Stimulated activated naive CD8-positive, alpha-beta T cell treated with anti-CD3 and anti-CD28 coated beads, Interleukin-15, amount 100 ng/mL, for 72 hours (primary cell): ENCODE measurements at regions not wholly inside any gene's neighbourhood (a gene's known extent, or its start where the extent isn't known, plus 50 kb on each side); places are given as distances from the start of the nearest gene placed in this dataset.

Experiments
- ATAC-seq: fragments of 150-1000 bp; cut with Tn5 transposase; 2 replicates; pipeline ENCODE4 v1.10.0; 2021; ENCODE audit warnings: mild to moderate bottlenecking, moderate library complexity
- DNase-seq, 2 donors: peaks; one replicate each; pipeline ENCODE4 v3.0.0; 2021 to 2022
- H3K27ac Mint-ChIP-seq, 2 donors: one replicate each; pipeline ENCODE4 v1.8.0; 2022; ENCODE audit warnings: mild to moderate bottlenecking in 2 of 2, mixed read lengths in 2 of 2, moderate library complexity in 2 of 2
- H3K27me3 Mint-ChIP-seq: one replicate; pipeline ENCODE4 v1.8.0; 2022; ENCODE audit warnings: mixed read lengths
- H3K4me1 Mint-ChIP-seq: one replicate; pipeline ENCODE4 v1.8.0; 2022; ENCODE audit warnings: mild to moderate bottlenecking, mixed read lengths
- H3K4me3 Mint-ChIP-seq, 2 donors: one replicate each; pipeline ENCODE4 v1.8.0; 2022; ENCODE audit warnings: mild to moderate bottlenecking in 2 of 2, mixed read lengths in 2 of 2, moderate library complexity in 1 of 2
- H3K9me3 Mint-ChIP-seq, 2 donors: one replicate each; pipeline ENCODE4 v1.8.0; 2022; ENCODE audit warnings: mixed read lengths in 2 of 2

DNA sequence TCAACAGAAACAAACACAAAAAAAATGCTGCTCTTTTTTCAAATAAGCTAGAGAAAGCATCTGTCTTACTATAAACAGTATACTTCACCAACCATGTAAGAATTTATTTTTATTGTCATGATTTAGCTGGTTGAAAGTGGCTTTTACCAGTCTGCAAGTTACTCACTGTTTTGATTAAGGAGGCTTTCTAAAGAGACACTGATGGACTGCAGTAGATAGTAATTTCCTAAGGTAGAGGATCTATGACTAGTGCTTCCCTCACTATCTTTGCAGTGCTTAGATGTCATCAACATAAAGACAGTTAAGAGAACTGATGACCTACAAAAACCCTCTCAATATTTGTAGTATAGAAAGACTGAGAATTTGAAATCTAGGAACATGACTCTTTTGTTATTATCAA lies 846.2 kb upstream of the AGA start:
- Mint-ChIP-seq H3K9me3 (peaks cover 0 to 5% of the 10 kb centered on the region in 2 donors), H3K27me3 (no peaks in the 10 kb centered on the region), H3K4me1 (no peaks in the 10 kb centered on the region), H3K27ac (no peak overlapping the region), H3K4me3 (no peak overlapping the region)
- ATAC-seq (no peak), DNase-seq (no peak)

DNA sequence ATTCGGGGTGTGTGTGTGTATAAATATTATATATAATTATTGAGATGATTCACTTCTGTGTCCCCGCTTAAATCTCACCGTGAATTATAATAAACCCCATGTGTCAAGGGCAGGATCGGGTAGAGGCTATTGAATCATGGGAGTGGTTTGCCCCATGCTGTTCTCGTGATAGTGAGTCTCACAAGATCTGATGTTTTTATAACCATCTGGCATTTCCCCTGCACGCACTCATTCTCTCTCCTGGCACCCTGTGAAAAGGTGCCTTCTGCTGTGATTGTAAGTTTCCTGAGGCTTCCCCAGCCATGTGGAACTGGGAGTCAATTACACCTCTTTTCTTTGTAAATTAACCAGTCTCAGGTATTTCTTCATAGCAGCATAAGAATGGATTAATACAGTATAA lies 851.4 kb upstream of the AGA start:
- Mint-ChIP-seq H3K4me3 (no peak overlapping the region), H3K27ac (no peak overlapping the region), H3K9me3 (peaks cover 0 to 13% of the 10 kb centered on the region in 2 donors), H3K4me1 (no peaks in the 10 kb centered on the region), H3K27me3 (no peaks in the 10 kb centered on the region)
- DNase-seq (no peak), ATAC-seq (no peak)

DNA sequence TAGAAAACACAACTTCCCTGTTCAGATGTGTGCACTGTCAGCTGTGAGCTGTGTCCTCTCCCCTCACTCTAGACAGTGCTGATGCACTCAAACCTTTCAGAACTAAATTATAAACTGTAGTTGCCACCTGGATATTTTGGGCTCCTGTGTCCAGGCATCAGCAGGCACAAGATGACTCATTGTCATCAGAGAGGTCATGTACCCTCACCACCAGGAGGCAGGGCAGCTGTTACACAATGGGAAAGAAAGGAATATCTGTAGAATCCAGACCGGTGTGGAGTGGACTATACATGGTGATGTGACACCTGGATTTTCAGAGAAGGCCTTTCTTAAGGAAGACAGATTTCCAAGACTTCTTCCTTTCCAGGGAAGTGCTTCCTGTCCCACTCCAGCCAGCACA lies 854.4 kb upstream of the AGA start:
- Mint-ChIP-seq H3K27ac (no peak overlapping the region), H3K27me3 (no peaks in the 10 kb centered on the region), H3K4me3 (no peak overlapping the region), H3K9me3 (peaks cover 0 to 7% of the 10 kb centered on the region in 2 donors), H3K4me1 (no peaks in the 10 kb centered on the region)
- DNase-seq = no peak
- ATAC-seq = no peak

DNA sequence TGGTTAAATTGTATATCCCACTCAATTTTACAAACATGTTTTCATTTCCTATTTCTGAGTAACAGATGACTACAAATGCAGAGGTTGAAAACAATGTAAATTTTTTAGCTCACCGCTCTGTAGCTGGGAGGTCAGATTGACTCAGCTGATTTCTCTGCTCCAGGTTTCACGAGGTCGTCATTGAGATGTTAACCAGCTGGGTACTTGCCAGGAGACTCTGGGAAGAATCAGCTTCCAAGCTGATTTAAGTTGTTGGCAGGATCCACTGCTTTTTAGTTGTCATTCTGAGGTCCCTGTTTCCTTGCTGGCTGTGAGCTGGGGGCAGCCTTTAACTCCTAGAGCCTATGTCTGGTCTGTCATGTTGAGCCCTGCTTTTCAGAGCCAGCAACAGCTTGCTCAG lies 864.3 kb upstream of the AGA start:
- ATAC-seq (no peak), DNase-seq (no peak)
- Mint-ChIP-seq H3K4me3 (no peak overlapping the region), H3K27ac (no peak overlapping the region), H3K4me1 (no peaks in the 10 kb centered on the region), H3K9me3 (no peaks in the 10 kb centered on the region), H3K27me3 (no peaks in the 10 kb centered on the region)

GRCh38 chr4:178309890-178310289 lies 867.7 kb upstream of the AGA start:
- no peaks in the 10 kb centered on the region for H3K9me3 Mint-ChIP-seq
- H3K27me3 Mint-ChIP-seq = no peaks in the 10 kb centered on the region
- DNase-seq (no peak), ATAC-seq (no peak)
- H3K4me3 Mint-ChIP-seq = no peak overlapping the region
- H3K4me1 Mint-ChIP-seq = no peaks in the 10 kb centered on the region
- H3K27ac Mint-ChIP-seq = no peak overlapping the region

DNA sequence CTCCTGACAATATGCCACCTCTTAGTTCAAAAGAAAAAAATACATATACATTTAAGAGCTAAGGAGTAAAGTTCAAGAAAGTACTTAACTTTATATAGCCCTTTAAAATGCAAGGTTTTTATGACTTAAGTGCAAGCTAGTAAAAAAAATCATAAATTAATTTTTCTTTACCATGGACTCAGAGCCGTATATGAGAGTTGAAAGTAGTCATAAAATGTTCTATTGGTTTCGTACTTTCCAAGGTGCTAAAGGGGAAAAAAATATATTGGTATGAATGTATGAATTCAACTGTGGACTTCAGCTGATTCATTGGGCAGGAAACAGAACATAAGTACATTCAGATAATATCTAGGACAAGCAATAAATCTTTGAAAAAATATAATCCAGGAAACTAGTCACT lies 869.8 kb upstream of the AGA start:
- ATAC-seq = no peak
- Mint-ChIP-seq H3K4me3 (no peak overlapping the region), H3K4me1 (no peaks in the 10 kb centered on the region), H3K9me3 (no peaks in the 10 kb centered on the region), H3K27ac (no peak overlapping the region), H3K27me3 (no peaks in the 10 kb centered on the region)
- DNase-seq = no peak

DNA sequence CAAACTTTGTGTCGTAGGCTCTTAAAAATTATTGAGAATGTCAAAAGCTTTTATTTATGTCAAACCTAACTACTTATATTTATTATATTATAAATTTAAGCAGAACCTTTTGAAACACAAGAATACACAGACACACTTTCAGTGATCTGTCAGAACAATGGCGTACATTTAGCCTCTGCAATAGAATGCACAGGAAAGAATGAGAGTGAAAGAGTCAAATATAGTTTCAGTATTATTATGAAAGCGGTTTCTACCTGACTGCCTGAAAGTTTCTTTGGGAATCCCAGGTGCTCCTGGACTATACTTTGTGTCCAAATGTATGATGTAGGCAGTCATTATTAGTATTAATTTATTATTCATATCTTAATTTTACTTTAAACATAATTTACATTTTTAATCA lies 872.0 kb upstream of the AGA start:
- ATAC-seq (no peak), DNase-seq (no peak)
- Mint-ChIP-seq H3K9me3 (no peaks in the 10 kb centered on the region), H3K27me3 (no peaks in the 10 kb centered on the region), H3K4me1 (no peaks in the 10 kb centered on the region), H3K4me3 (no peak overlapping the region), H3K27ac (no peak overlapping the region)

DNA sequence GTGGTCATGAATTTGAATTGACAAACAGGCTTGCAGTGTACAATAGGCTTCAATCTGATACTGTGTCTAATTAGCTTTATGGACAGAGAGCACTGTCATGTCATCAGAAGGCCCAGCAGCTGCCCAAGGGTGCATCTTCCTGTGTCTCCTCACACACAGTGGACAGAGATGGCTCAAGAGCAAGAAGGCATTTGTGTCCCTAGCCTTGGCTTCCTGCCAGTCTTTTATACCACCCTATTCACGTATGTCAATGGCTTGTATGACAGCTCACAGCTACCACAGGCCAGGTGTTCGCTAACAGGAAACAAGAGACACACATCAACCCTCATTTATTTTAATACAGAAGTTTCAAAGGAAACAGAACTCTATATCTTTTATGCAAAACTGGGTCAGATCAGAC lies 874.0 kb upstream of the AGA start:
- ATAC-seq = no peak
- no peak overlapping the region for H3K4me3 Mint-ChIP-seq
- H3K27ac Mint-ChIP-seq = no peak overlapping the region
- no peaks in the 10 kb centered on the region for H3K27me3 Mint-ChIP-seq
- DNase-seq = no peak
- H3K4me1 Mint-ChIP-seq = no peaks in the 10 kb centered on the region
- H3K9me3 Mint-ChIP-seq = peaks cover 10 to 11% of the 10 kb centered on the region in 2 donors

- no peaks in the 10 kb centered on the region for H3K27me3 Mint-ChIP-seq
- DNase-seq (no peak), ATAC-seq (no peak)
- H3K27ac Mint-ChIP-seq = no peak overlapping the region
- no peaks in the 10 kb centered on the region for H3K4me1 Mint-ChIP-seq
- no peak overlapping the region for H3K4me3 Mint-ChIP-seq
- peaks cover 14 to 16% of the 10 kb centered on the region in 2 donors for H3K9me3 Mint-ChIP-seq
Measured at GRCh38 chr4:178320003-178320402, 877.8 kb upstream of the AGA start.

GRCh38 chr4:178322524-178323183 lies 880.4 kb upstream of the AGA start:
- ATAC-seq (no peak), DNase-seq (no peak)
- Mint-ChIP-seq H3K9me3 (peaks cover 22 to 24% of the 10 kb centered on the region in 2 donors), H3K4me1 (no peaks in the 10 kb centered on the region), H3K27me3 (no peaks in the 10 kb centered on the region), H3K4me3 (no peak overlapping the region), H3K27ac (no peak overlapping the region)

DNA sequence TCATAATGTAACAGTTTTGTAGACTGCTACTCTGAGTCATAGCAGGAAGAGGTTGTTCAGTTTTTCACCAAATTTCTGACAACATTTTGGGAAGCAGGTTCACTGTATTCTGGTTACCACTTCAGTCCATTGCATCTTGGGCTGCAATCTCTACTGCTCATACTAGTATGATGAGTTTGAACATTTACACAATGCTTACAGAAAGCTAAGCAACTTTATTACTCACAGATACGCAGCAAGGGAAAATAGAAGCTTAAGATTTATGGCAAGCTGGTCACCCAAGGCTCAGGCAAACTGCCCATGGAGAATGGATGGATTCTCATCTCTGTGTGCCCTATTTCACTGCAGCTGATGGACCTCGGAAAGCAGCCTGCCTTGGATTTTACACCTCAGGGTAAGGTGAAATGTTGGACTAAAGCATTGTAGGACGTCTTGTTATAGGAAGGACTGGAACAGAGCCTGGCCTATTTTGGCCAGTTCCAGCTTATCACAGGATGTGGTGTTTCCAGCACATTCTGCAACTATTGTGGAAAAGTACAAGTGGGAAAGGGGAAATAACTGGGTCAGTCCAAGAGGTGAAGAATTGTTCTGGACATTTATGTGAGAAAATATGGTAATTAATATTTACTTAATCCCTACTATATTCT lies 887.1 kb upstream of the AGA start:
- no peak overlapping the region for H3K27ac Mint-ChIP-seq
- DNase-seq (no peak), ATAC-seq (no peak)
- H3K27me3 Mint-ChIP-seq = no peaks in the 10 kb centered on the region
- no peak overlapping the region for H3K4me3 Mint-ChIP-seq
- peaks cover 8 to 13% of the 10 kb centered on the region in 2 donors for H3K9me3 Mint-ChIP-seq
- no peaks in the 10 kb centered on the region for H3K4me1 Mint-ChIP-seq

DNA sequence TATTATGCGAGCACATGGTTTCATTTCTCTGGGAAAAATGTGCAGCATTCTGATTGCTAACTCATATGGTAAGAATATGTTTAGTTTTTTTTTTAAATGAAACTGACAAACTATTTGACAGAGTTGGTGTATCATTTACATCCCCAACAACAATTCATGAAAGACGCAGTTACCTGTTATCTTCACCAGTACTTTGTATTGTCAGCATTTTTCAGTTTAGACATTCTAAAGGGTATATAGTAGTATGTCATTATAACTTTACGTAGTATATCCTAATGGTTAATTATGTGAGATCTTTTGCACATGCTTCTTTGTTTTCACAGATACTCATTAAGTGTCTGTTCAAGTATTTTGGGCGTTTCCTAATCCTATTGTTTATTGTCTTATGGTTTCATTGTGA lies 891.1 kb upstream of the AGA start:
- Mint-ChIP-seq H3K9me3 (peaks cover 8 to 11% of the 10 kb centered on the region in 2 donors), H3K27me3 (no peaks in the 10 kb centered on the region), H3K4me3 (no peak overlapping the region), H3K4me1 (no peaks in the 10 kb centered on the region), H3K27ac (no peak overlapping the region)
- ATAC-seq = no peak
- no peak for DNase-seq

DNA sequence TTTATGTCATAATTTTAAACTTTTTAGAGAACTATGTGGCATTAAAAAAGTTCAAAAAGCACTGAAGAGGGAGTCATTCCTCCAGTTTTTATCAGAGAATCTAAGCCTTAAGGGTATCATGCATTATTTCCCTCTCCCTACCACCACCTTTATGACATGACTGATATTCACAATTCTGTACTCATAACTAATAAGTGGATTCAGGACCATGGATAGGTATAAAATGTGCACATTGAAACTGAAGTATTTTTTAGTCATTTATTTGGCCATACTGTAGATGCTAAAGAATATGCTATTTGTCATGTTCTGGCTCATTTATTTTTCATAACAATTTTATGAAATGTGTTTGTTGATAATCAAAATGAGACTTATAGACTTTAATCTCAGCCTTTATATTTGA lies 897.5 kb upstream of the AGA start:
- H3K4me1 Mint-ChIP-seq = no peaks in the 10 kb centered on the region
- ATAC-seq = no peak
- no peak for DNase-seq
- H3K27ac Mint-ChIP-seq = no peak overlapping the region
- peaks cover 11 to 12% of the 10 kb centered on the region in 2 donors for H3K9me3 Mint-ChIP-seq
- no peaks in the 10 kb centered on the region for H3K27me3 Mint-ChIP-seq
- H3K4me3 Mint-ChIP-seq = no peak overlapping the region

DNA sequence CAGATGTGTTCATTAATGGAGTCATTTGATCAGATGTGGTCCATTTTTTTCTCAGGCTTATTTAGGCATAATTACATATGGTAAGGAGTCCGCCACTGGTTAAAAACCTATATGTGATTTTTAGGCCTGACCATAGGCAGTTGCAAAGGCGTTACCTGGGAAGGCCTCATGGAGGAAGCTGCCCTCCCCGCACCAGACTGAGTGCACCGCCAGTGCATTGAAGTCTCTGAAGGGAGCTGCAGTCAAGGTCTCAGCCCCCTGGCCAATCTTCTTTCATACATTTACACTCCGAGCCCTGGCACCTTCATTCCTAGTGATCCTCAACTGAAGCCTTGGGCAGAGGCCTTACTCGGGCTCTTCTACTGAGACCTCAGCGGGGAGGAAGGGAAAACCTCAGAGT lies 898.2 kb upstream of the AGA start:
- Mint-ChIP-seq H3K9me3 (peaks cover 11 to 12% of the 10 kb centered on the region in 2 donors), H3K4me1 (no peaks in the 10 kb centered on the region), H3K4me3 (no peak overlapping the region), H3K27me3 (no peaks in the 10 kb centered on the region), H3K27ac (no peak overlapping the region)
- ATAC-seq (no peak), DNase-seq (no peak)

DNA sequence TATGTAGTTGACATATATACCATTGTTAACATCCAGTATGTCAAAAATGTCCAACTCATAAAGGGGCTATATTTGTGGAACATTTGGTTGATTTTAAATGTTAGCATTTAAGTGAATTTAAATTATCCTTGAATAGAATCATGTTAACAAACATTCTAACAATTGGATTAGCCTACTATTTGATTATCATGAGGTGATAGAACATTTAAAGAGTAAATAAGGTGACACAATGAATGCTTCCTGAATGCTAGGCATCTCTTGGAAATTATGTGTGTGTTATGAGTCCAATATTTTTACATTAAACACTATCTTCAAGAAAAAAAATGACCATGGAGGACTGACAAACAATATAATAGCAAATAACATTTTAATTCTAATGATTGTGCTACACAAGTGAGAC lies 901.9 kb upstream of the AGA start:
- no peak overlapping the region for H3K4me3 Mint-ChIP-seq
- H3K9me3 Mint-ChIP-seq = peaks cover 0 to 5% of the 10 kb centered on the region in 2 donors
- no peaks in the 10 kb centered on the region for H3K27me3 Mint-ChIP-seq
- H3K4me1 Mint-ChIP-seq = no peaks in the 10 kb centered on the region
- no peak overlapping the region for H3K27ac Mint-ChIP-seq
- DNase-seq = no peak
- no peak for ATAC-seq

DNA sequence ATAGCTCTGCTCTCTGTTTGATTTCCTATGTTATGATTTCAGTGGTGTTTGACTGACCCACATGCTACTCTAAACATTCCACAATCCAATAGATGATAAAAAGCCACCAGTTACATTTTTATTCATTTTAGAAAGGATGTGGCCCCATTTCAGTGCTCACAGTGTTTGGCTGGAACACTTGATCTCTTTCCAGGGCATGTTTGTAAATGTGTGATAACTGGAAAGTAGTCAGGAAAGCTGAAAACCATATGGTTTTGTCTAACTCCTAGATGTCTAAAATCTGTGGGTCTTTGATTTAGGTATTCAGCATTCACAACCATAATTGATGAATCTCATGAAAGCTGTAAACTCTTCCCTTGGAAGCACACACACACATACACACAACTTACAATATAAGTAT lies 904.9 kb upstream of the AGA start:
- H3K4me1 Mint-ChIP-seq = no peaks in the 10 kb centered on the region
- H3K4me3 Mint-ChIP-seq = no peak overlapping the region
- H3K27me3 Mint-ChIP-seq = no peaks in the 10 kb centered on the region
- H3K9me3 Mint-ChIP-seq = peaks cover 0 to 5% of the 10 kb centered on the region in 2 donors
- ATAC-seq (no peak), DNase-seq (no peak)
- no peak overlapping the region for H3K27ac Mint-ChIP-seq

DNA sequence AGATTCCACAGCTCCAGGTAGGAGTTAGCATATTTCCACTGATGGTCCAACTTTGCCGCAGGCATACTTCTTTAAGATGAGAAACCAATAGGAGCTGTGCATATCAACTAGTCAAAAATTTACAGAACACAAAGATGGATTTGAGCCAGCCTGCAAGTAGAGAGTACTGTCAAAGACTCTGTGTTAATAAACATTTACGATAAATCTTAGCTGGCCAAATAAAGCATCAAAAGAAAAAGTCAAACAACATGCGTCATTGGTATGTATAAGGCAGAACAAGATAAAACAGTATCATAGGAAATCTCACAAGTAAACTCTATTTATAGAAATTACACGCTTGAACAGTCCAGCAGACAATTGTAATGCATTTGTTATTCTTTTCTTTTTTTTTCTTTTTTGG lies 907.4 kb upstream of the AGA start:
- H3K27me3 Mint-ChIP-seq = no peaks in the 10 kb centered on the region
- ATAC-seq (no peak), DNase-seq (no peak)
- H3K4me3 Mint-ChIP-seq = no peak overlapping the region
- no peaks in the 10 kb centered on the region for H3K4me1 Mint-ChIP-seq
- H3K27ac Mint-ChIP-seq = no peak overlapping the region
- peaks cover 0 to 5% of the 10 kb centered on the region in 2 donors for H3K9me3 Mint-ChIP-seq
